Brain microvascular endothelial cell (primary cell): ENCODE measurements at regions not wholly inside any gene's neighbourhood (a gene's known extent, or its start where the extent isn't known, plus 50 kb on each side); places are given as distances from the start of the nearest gene placed in this dataset.

Experiments used
- DNase-seq: peaks from one replicate; pipeline ENCODE4 v3.0.0-alpha.2; 2020
- H3K27ac ChIP-seq: fragments of 250-450 bp; sonication (Bioruptor Pico); 2 replicates; pipeline ENCODE4 v1.5.1; 2020; ENCODE audit warnings: mild to moderate bottlenecking, moderate library complexity
- H3K27me3 ChIP-seq: fragments of 250-450 bp; sonication (Bioruptor Pico); replicated peaks from 2 replicates; pipeline ENCODE4 v1.5.1; 2020; ENCODE audit warnings: mild to moderate bottlenecking
- H3K36me3 ChIP-seq: fragments of 250-450 bp; sonication (Bioruptor Pico); replicated peaks from 2 replicates; pipeline ENCODE4 v1.5.1; 2020; ENCODE audit warnings: mild to moderate bottlenecking
- H3K4me3 ChIP-seq: 2 replicates; pipeline ENCODE4 v1.5.1; 2011; ENCODE audit warnings: low read depth, mild to moderate bottlenecking, control low read depth, low read length, moderate library complexity
- in situ Hi-C: cut with HindIII; loops from 2 replicates; pipeline ENCODE4 v1.10.0; 2017; ENCODE audit warnings: low sequenced_read_pairs, low pct_ligation_motif_present
- TF ChIP-seq, protein P1 (sequence below): IDR thresholded peaks from 2 replicates; pipeline ENCODE4 v1.5.1; 2011; ENCODE audit warnings: low read depth, mild to moderate bottlenecking, moderate library complexity, low read length, control low read depth, inconsistent platforms; ENCODE audit errors: missing control alignments

- H3K27ac ChIP-seq, result peak overlapping the region; percentile 20
- no peaks in the 10 kb centered on the region for H3K27me3 ChIP-seq
- no peaks in the 10 kb centered on the region for H3K36me3 ChIP-seq
- no peak overlapping the region for H3K4me3 ChIP-seq
- in situ Hi-C loops, result no loop called here
- DNase-seq, result peak; percentile 86
- TF ChIP-seq, protein P1, sequence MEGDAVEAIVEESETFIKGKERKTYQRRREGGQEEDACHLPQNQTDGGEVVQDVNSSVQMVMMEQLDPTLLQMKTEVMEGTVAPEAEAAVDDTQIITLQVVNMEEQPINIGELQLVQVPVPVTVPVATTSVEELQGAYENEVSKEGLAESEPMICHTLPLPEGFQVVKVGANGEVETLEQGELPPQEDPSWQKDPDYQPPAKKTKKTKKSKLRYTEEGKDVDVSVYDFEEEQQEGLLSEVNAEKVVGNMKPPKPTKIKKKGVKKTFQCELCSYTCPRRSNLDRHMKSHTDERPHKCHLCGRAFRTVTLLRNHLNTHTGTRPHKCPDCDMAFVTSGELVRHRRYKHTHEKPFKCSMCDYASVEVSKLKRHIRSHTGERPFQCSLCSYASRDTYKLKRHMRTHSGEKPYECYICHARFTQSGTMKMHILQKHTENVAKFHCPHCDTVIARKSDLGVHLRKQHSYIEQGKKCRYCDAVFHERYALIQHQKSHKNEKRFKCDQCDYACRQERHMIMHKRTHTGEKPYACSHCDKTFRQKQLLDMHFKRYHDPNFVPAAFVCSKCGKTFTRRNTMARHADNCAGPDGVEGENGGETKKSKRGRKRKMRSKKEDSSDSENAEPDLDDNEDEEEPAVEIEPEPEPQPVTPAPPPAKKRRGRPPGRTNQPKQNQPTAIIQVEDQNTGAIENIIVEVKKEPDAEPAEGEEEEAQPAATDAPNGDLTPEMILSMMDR, result no peak
These were observed 198.3 kb downstream of the BAMBI start for GRCh38 chr10:28875549-28876081.

DNA sequence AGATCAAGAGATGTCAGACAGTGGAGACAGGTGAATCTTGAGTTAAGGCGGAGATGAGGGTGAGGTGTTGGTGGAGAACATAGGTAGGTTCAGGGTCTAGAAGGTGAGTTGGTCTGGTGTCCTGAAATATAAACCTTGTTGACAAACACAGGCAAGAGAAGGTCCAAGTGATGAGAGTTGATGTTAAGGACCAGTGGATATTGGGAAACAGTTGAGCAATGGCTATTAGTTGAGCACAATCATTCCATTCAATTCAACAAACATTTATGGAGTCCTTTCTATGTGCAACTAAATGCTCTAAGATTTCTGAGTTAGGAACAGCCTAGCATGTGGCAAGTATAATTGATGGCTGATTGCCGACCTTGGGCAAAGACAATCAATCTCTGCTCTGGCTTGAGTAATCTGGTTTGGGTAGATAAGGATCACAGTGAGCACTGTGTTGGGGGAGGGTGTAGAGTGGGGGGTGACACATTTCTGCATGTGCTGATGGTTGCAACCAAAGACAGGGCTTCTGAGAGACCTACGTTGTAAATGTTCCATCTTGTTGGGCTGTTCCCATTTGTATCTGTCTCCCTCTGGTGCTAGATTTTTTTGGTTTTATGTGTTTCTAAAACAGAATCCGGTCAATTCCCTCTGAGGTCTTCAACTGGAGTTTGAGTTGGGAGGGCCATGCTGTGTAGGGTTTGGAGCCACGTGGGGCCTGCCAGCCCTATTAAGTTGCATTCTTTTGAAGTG, 201.1 kb downstream of the BAMBI start:
- Histone ChIP-seq H3K27ac (no peak overlapping the region), H3K27me3 (no peaks in the 10 kb centered on the region), H3K4me3 (no peak overlapping the region), H3K36me3 (no peaks in the 10 kb centered on the region)
- DNase-seq, result no peak
- TF ChIP-seq, protein P1, result no peak
- in situ Hi-C loops, result no loop called here

- Histone ChIP-seq H3K4me3 (no peak overlapping the region), H3K27ac (no peak overlapping the region), H3K27me3 (no peaks in the 10 kb centered on the region), H3K36me3 (no peaks in the 10 kb centered on the region)
- in situ Hi-C loops, result no loop called here
- no peak for DNase-seq
- TF ChIP-seq, protein P1, result no peak
These were observed 201.9 kb downstream of the BAMBI start for GRCh38 chr10:28879246-28879645.

GRCh38 chr10:28879875-28880682, 202.8 kb downstream of the BAMBI start:
- TF ChIP-seq, protein P1, result no peak
- H3K4me3 ChIP-seq, result no peak overlapping the region
- H3K36me3 ChIP-seq, result no peaks in the 10 kb centered on the region
- in situ Hi-C loops, result no loop called here
- no peak overlapping the region for H3K27ac ChIP-seq
- no peak for DNase-seq
- no peaks in the 10 kb centered on the region for H3K27me3 ChIP-seq

- Histone ChIP-seq H3K27ac (no peak overlapping the region), H3K36me3 (no peaks in the 10 kb centered on the region), H3K4me3 (no peak overlapping the region), H3K27me3 (no peaks in the 10 kb centered on the region)
- no peak for DNase-seq
- in situ Hi-C loops, result no loop called here
- TF ChIP-seq, protein P1, result no peak
These were observed 203.3 kb downstream of the BAMBI start for GRCh38 chr10:28880683-28880950.
